ENCODE measurements at regions not wholly inside any gene's neighbourhood (a gene's known extent, or its start where the extent isn't known, plus 50 kb on each side); places are given as distances from the start of the nearest gene placed in this dataset.

GRCh38 chr18:78352910-78353309, 626.7 kb upstream of the SALL3 start:
- TF ChIP-seq POLR2A (IDR thresholded peaks at IDR 0.05), result no peak
- TF ChIP-seq, protein P1, sequence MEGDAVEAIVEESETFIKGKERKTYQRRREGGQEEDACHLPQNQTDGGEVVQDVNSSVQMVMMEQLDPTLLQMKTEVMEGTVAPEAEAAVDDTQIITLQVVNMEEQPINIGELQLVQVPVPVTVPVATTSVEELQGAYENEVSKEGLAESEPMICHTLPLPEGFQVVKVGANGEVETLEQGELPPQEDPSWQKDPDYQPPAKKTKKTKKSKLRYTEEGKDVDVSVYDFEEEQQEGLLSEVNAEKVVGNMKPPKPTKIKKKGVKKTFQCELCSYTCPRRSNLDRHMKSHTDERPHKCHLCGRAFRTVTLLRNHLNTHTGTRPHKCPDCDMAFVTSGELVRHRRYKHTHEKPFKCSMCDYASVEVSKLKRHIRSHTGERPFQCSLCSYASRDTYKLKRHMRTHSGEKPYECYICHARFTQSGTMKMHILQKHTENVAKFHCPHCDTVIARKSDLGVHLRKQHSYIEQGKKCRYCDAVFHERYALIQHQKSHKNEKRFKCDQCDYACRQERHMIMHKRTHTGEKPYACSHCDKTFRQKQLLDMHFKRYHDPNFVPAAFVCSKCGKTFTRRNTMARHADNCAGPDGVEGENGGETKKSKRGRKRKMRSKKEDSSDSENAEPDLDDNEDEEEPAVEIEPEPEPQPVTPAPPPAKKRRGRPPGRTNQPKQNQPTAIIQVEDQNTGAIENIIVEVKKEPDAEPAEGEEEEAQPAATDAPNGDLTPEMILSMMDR (IDR thresholded peaks at IDR 0.05), result no peak
